HL-60 (cell line): ENCODE measurements at regions not wholly inside any gene's neighbourhood (a gene's known extent, or its start where the extent isn't known, plus 50 kb on each side); places are given as distances from the start of the nearest gene placed in this dataset.

Experiments
- POLR2AphosphoS5 ChIP-seq: IDR thresholded peaks from 2 replicates; pipeline ENCODE4 v1.6.1; 2012; ENCODE audit warnings: low read depth
- TF ChIP-seq, protein P1 (sequence below): IDR thresholded peaks from one replicate; pipeline ENCODE4 v1.5.1; 2011; ENCODE audit warnings: low read length, control low read depth, inconsistent platforms; ENCODE audit not compliant: insufficient read depth
- TF ChIP-seq, protein P2 (sequence below): IDR thresholded peaks from 2 replicates; pipeline ENCODE4 v1.6.1; 2012; ENCODE audit warnings: low read depth; ENCODE audit not compliant: insufficient replicate concordance

DNA sequence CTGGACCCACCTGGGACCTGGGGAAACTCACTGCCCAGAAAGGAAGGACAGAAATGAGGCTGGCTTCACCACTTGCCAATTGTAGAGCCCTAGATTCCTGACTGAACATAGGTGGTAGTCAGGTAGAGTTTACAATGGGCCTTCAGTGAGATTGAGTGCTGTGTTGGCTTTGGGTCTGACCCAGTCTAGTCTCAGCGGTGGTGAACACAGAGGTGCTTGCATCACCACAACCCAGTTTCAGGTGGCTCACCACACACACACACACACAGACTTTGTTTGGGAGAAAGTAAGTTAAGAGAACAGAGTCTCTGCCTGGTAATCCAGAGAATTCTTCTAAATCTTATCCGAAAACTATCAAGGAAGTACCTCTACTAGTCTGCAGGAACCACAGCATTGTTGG is 266.1 kb upstream of the EPHA7 start:
- TF ChIP-seq, protein P1, sequence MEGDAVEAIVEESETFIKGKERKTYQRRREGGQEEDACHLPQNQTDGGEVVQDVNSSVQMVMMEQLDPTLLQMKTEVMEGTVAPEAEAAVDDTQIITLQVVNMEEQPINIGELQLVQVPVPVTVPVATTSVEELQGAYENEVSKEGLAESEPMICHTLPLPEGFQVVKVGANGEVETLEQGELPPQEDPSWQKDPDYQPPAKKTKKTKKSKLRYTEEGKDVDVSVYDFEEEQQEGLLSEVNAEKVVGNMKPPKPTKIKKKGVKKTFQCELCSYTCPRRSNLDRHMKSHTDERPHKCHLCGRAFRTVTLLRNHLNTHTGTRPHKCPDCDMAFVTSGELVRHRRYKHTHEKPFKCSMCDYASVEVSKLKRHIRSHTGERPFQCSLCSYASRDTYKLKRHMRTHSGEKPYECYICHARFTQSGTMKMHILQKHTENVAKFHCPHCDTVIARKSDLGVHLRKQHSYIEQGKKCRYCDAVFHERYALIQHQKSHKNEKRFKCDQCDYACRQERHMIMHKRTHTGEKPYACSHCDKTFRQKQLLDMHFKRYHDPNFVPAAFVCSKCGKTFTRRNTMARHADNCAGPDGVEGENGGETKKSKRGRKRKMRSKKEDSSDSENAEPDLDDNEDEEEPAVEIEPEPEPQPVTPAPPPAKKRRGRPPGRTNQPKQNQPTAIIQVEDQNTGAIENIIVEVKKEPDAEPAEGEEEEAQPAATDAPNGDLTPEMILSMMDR: no peak
- TF ChIP-seq, protein P2, sequence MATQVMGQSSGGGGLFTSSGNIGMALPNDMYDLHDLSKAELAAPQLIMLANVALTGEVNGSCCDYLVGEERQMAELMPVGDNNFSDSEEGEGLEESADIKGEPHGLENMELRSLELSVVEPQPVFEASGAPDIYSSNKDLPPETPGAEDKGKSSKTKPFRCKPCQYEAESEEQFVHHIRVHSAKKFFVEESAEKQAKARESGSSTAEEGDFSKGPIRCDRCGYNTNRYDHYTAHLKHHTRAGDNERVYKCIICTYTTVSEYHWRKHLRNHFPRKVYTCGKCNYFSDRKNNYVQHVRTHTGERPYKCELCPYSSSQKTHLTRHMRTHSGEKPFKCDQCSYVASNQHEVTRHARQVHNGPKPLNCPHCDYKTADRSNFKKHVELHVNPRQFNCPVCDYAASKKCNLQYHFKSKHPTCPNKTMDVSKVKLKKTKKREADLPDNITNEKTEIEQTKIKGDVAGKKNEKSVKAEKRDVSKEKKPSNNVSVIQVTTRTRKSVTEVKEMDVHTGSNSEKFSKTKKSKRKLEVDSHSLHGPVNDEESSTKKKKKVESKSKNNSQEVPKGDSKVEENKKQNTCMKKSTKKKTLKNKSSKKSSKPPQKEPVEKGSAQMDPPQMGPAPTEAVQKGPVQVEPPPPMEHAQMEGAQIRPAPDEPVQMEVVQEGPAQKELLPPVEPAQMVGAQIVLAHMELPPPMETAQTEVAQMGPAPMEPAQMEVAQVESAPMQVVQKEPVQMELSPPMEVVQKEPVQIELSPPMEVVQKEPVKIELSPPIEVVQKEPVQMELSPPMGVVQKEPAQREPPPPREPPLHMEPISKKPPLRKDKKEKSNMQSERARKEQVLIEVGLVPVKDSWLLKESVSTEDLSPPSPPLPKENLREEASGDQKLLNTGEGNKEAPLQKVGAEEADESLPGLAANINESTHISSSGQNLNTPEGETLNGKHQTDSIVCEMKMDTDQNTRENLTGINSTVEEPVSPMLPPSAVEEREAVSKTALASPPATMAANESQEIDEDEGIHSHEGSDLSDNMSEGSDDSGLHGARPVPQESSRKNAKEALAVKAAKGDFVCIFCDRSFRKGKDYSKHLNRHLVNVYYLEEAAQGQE: no peak
- no peak for TF ChIP-seq POLR2AphosphoS5
